Nephron (organoid): ENCODE measurements at regions not wholly inside any gene's neighbourhood (a gene's known extent, or its start where the extent isn't known, plus 50 kb on each side); places are given as distances from the start of the nearest gene placed in this dataset.

Experiments
- H3K27ac Mint-ChIP-seq, 3 experiments: 2 replicates each; pipeline ENCODE4 v1.8.0; 2020; ENCODE audit warnings: mixed read lengths in 3 of 3, mild to moderate bottlenecking in 2 of 3, moderate library complexity in 1 of 3
- H3K27me3 Mint-ChIP-seq: 2 replicates; pipeline ENCODE4 v1.8.0; 2021; ENCODE audit warnings: low read depth, mild to moderate bottlenecking, moderate library complexity, mixed read lengths
- H3K36me3 Mint-ChIP-seq: 2 replicates; pipeline ENCODE4 v1.8.0; 2020; ENCODE audit warnings: low read depth, mixed read lengths
- H3K4me1 Mint-ChIP-seq: 2 replicates; pipeline ENCODE4 v1.8.0; 2020; ENCODE audit warnings: mixed read lengths
- H3K4me3 Mint-ChIP-seq, 3 experiments: 2 replicates each; pipeline ENCODE4 v1.8.0; 2020; ENCODE audit warnings: mild to moderate bottlenecking in 3 of 3, mixed read lengths in 3 of 3, moderate library complexity in 2 of 3
- H3K9me3 Mint-ChIP-seq: 2 replicates; pipeline ENCODE4 v1.8.0; 2020; ENCODE audit warnings: mixed read lengths
- CTCF ChIP-seq, 3 experiments: fragments of 200-600 bp; sonication (generic); IDR thresholded peaks; one replicate each; pipeline ENCODE4 v1.5.0; 2021; ENCODE audit warnings: antibody characterized with exemption in 3 of 3; ENCODE audit not compliant: unreplicated experiment in 3 of 3

GRCh38 chr7:69088185-69088584 is 510.1 kb upstream of the AUTS2 start:
- no peak for TF ChIP-seq CTCF (IDR thresholded peaks at IDR 0.05; ENCODE audit: unreplicated experiment in 3 of 3)
- Mint-ChIP-seq H3K4me3 (no peak overlapping the region), H3K36me3 (no peaks in the 10 kb centered on the region), H3K4me1 (no peaks in the 10 kb centered on the region), H3K27me3 (peaks cover 23% of the 10 kb centered on the region), H3K9me3 (peaks cover 12% of the 10 kb centered on the region), H3K27ac (no peak overlapping the region)

GRCh38 chr7:69090936-69091335 is 507.3 kb upstream of the AUTS2 start:
- Mint-ChIP-seq H3K4me3 (no peak overlapping the region), H3K27me3 (peaks cover 18% of the 10 kb centered on the region), H3K9me3 (peaks cover 23% of the 10 kb centered on the region), H3K4me1 (no peaks in the 10 kb centered on the region), H3K36me3 (peaks cover 7% of the 10 kb centered on the region), H3K27ac (no peak overlapping the region)
- TF ChIP-seq CTCF (IDR thresholded peaks at IDR 0.05; ENCODE audit: unreplicated experiment in 3 of 3) = no peak

- no peak for TF ChIP-seq CTCF (IDR thresholded peaks at IDR 0.05; ENCODE audit: unreplicated experiment in 3 of 3)
- Mint-ChIP-seq H3K36me3 (peaks cover 7% of the 10 kb centered on the region), H3K9me3 (peaks cover 23% of the 10 kb centered on the region), H3K4me3 (no peak overlapping the region), H3K27ac (no peak overlapping the region), H3K27me3 (peaks cover 18% of the 10 kb centered on the region), H3K4me1 (no peaks in the 10 kb centered on the region)
Observed at GRCh38 chr7:69091521-69091920, 506.8 kb upstream of the AUTS2 start.

GRCh38 chr7:69095127-69095526 is 503.1 kb upstream of the AUTS2 start:
- peaks cover 10% of the 10 kb centered on the region for H3K27me3 Mint-ChIP-seq
- peaks cover 19% of the 10 kb centered on the region for H3K9me3 Mint-ChIP-seq
- H3K27ac Mint-ChIP-seq = no peak overlapping the region
- TF ChIP-seq CTCF (IDR thresholded peaks at IDR 0.05; ENCODE audit: unreplicated experiment in 3 of 3) = no peak
- H3K36me3 Mint-ChIP-seq = peaks cover 7% of the 10 kb centered on the region
- H3K4me1 Mint-ChIP-seq = no peaks in the 10 kb centered on the region
- no peak overlapping the region for H3K4me3 Mint-ChIP-seq

DNA sequence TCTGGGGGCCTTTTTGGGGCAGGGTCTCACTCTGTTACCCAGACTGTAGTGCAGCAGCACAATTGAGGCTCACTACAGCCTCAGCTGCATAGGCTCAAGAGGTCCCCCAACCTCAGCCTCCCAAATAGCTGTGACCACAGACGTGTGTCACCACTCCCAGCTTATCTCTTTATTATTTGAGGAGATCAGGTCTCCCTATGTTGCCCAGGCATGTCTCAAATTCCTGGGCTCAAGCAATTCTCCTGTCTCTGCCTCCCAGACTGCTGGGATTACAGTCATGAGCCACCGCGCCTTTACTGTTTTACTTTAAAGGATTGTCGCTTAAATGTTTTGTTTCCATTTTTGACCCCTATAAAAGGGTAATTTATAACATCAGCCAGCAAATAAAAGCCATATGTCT is 502.6 kb upstream of the AUTS2 start:
- peaks cover 15% of the 10 kb centered on the region for H3K27me3 Mint-ChIP-seq
- no peak for TF ChIP-seq CTCF (IDR thresholded peaks at IDR 0.05; ENCODE audit: unreplicated experiment in 3 of 3)
- no peaks in the 10 kb centered on the region for H3K4me1 Mint-ChIP-seq
- H3K36me3 Mint-ChIP-seq = peaks cover 7% of the 10 kb centered on the region
- H3K9me3 Mint-ChIP-seq = peaks cover 17% of the 10 kb centered on the region
- no peak overlapping the region for H3K4me3 Mint-ChIP-seq
- H3K27ac Mint-ChIP-seq = no peak overlapping the region

GRCh38 chr7:69104023-69104422 is 494.3 kb upstream of the AUTS2 start:
- no peak for TF ChIP-seq CTCF (IDR thresholded peaks at IDR 0.05; ENCODE audit: unreplicated experiment in 3 of 3)
- Mint-ChIP-seq H3K4me1 (no peaks in the 10 kb centered on the region), H3K27ac (no peak overlapping the region), H3K36me3 (no peaks in the 10 kb centered on the region), H3K27me3 (peaks cover 29% of the 10 kb centered on the region), H3K4me3 (no peak overlapping the region), H3K9me3 (peaks cover 4% of the 10 kb centered on the region)
